GM23338 (cell line): ENCODE measurements at regions not wholly inside any gene's neighbourhood (a gene's known extent, or its start where the extent isn't known, plus 50 kb on each side); places are given as distances from the start of the nearest gene placed in this dataset.

Experiments
- ATAC-seq: fragments of 200-7000 bp; cut with Tn5 transposase; 3 replicates; pipeline ENCODE4 v1.9.1; 2020
- DNase-seq: peaks from one replicate; pipeline ENCODE4 v3.0.0-alpha.2; 2015; ENCODE audit warnings: low spot score
- H2AFZ ChIP-seq: fragments of 200-600 bp; sonication (generic); 2 replicates; pipeline ENCODE4 v1.8.0; 2016; ENCODE audit warnings: antibody characterized with exemption, mild to moderate bottlenecking, moderate library complexity
- H3F3A ChIP-seq: fragments of 200-600 bp; sonication (generic); replicated peaks from 2 replicates; pipeline ENCODE4 v1.8.0; 2017; ENCODE audit warnings: antibody characterized with exemption, mixed run types, low read depth
- H3K27ac ChIP-seq: fragments of 200-600 bp; sonication (generic); 2 replicates; pipeline ENCODE4 v1.6.1; 2016; ENCODE audit warnings: low read depth
- H3K27me3 ChIP-seq: fragments of 200-600 bp; sonication (generic); 2 replicates; pipeline ENCODE4 v1.8.0; 2016; ENCODE audit warnings: mild to moderate bottlenecking, mixed run types, moderate library complexity; ENCODE audit not compliant: insufficient read depth
- H3K36me3 ChIP-seq: fragments of 200-600 bp; sonication (generic); 2 replicates; pipeline ENCODE4 v1.8.0; 2016; ENCODE audit warnings: mild to moderate bottlenecking; ENCODE audit not compliant: insufficient read depth
- H3K4me1 ChIP-seq: fragments of 200-600 bp; sonication (generic); 2 replicates; pipeline ENCODE4 v1.8.0; 2016; ENCODE audit warnings: mild to moderate bottlenecking, moderate library complexity; ENCODE audit not compliant: insufficient read depth
- H3K4me2 ChIP-seq: fragments of 200-600 bp; sonication (generic); 2 replicates; pipeline ENCODE4 v1.7.1; 2017; ENCODE audit warnings: mixed run types
- H3K4me3 ChIP-seq: fragments of 200-600 bp; sonication (generic); 2 replicates; pipeline ENCODE4 v1.6.1; 2016; ENCODE audit warnings: mixed run types
- H3K79me2 ChIP-seq: fragments of 200-600 bp; sonication (generic); replicated peaks from 2 replicates; pipeline ENCODE4 v1.8.0; 2017; ENCODE audit warnings: mild to moderate bottlenecking; ENCODE audit not compliant: insufficient read depth
- H3K9me2 ChIP-seq: fragments of 200-600 bp; sonication (generic); 2 replicates; pipeline ENCODE4 v1.8.0; 2017; ENCODE audit not compliant: insufficient read depth
- H4K20me1 ChIP-seq: fragments of 200-600 bp; sonication (generic); replicated peaks from 2 replicates; pipeline ENCODE4 v1.8.0; 2017; ENCODE audit warnings: mild to moderate bottlenecking; ENCODE audit not compliant: insufficient read depth
- H3K27ac Mint-ChIP-seq: 2 replicates; pipeline ENCODE4 v1.8.0; 2020; ENCODE audit warnings: inconsistent platforms, mild to moderate bottlenecking, moderate library complexity, mixed read lengths
- H3K27me3 Mint-ChIP-seq: 3 replicates; pipeline ENCODE4 v1.8.0; 2022; ENCODE audit warnings: low read depth, mild to moderate bottlenecking, moderate library complexity, mixed read lengths, inconsistent platforms; ENCODE audit not compliant: insufficient read depth, poor library complexity
- H3K36me3 Mint-ChIP-seq: 3 replicates; pipeline ENCODE4 v1.8.0; 2021; ENCODE audit warnings: low read depth, mild to moderate bottlenecking, inconsistent platforms, moderate library complexity, mixed read lengths
- H3K4me1 Mint-ChIP-seq: 3 replicates; pipeline ENCODE4 v1.8.0; 2020; ENCODE audit warnings: mild to moderate bottlenecking, inconsistent platforms, mixed read lengths
- H3K4me3 Mint-ChIP-seq: 3 replicates; pipeline ENCODE4 v1.8.0; 2021; ENCODE audit warnings: moderate library complexity, mild to moderate bottlenecking, inconsistent platforms, mixed read lengths
- H3K9me3 Mint-ChIP-seq: 3 replicates; pipeline ENCODE4 v1.8.0; 2020; ENCODE audit warnings: moderate library complexity, mild to moderate bottlenecking, inconsistent platforms, mixed read lengths
- CREB1 ChIP-seq: fragments of 250-450 bp; sonication (Bioruptor Pico); IDR thresholded peaks from 2 replicates; pipeline ENCODE4 v1.5.0; 2020; ENCODE audit warnings: low read depth, mild to moderate bottlenecking, moderate library complexity
- EZH2 ChIP-seq: fragments of 200-600 bp; sonication (generic); IDR thresholded peaks from one replicate; pipeline ENCODE4 v1.8.0; 2017; ENCODE audit warnings: antibody characterized with exemption, mild to moderate bottlenecking, low read depth; ENCODE audit not compliant: unreplicated experiment
- JUNB ChIP-seq: IDR thresholded peaks from one replicate; pipeline ENCODE4 v1.6.1; 2016; ENCODE audit warnings: antibody characterized with exemption; ENCODE audit not compliant: unreplicated experiment
- NANOG ChIP-seq: IDR thresholded peaks from 2 replicates; pipeline ENCODE4 v1.6.1; 2016; ENCODE audit warnings: antibody characterized with exemption, borderline replicate concordance
- POLR2AphosphoS5 ChIP-seq: IDR thresholded peaks from 2 replicates; pipeline ENCODE4 v1.6.1; 2016; ENCODE audit warnings: antibody characterized with exemption, low read depth
- ZNF114 ChIP-seq: fragments of 250-450 bp; sonication (Bioruptor Pico); IDR thresholded peaks from 2 replicates; pipeline ENCODE4 v1.5.0; 2020; ENCODE audit warnings: mild to moderate bottlenecking, moderate library complexity
- ZNF331 ChIP-seq: fragments of 250-450 bp; sonication (Bioruptor Pico); IDR thresholded peaks from 2 replicates; pipeline ENCODE4 v1.5.0; 2020; ENCODE audit warnings: low read depth, mild to moderate bottlenecking, moderate library complexity
- TF ChIP-seq, protein P1 (sequence below): IDR thresholded peaks from one replicate; pipeline ENCODE4 v1.6.1; 2018; ENCODE audit warnings: antibody characterized with exemption; ENCODE audit not compliant: unreplicated experiment
- TF ChIP-seq, protein P2 (sequence below), 2 experiments: fragments of 200-600 bp in 1 of 2; sonication (generic) in 1 of 2; conservative IDR thresholded peaks; 2 replicates each; pipeline versions ENCODE4 v1.5.1 to v1.6.1; 2016 to 2017; ENCODE audit warnings: antibody characterized with exemption in 2 of 2, low read depth in 2 of 2, mild to moderate bottlenecking in 2 of 2, moderate library complexity in 1 of 2
- TF ChIP-seq, protein P3 (sequence below): fragments of 250-450 bp; sonication (Bioruptor Pico); IDR thresholded peaks from 2 replicates; pipeline ENCODE4 v1.5.0; 2020; ENCODE audit warnings: mild to moderate bottlenecking, moderate library complexity
- TF ChIP-seq, protein P4 (sequence below): IDR thresholded peaks from 2 replicates; pipeline ENCODE4 v1.6.1; 2016; ENCODE audit warnings: antibody characterized with exemption

DNA sequence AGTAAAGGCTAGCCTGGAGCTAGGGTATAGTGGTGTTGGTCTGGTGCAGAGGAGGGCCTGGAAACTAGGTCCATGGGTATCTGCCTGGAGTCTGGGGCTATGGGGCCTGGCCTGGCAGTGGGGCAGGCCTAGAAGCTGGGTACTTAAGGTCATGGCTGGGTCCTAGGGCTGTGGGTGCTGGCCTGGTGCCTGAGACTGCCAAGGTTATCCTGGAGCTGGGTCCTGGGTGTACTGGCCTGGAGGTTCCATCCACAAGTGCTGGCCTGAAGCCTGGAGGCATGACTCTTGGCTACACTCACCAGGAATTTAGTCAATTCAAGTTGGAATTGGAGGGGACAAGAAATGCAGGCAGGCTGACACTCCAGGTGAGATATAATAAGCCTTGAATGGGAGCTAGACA, 108.4 kb upstream of the ZCCHC13 start (continued):
- TF ChIP-seq, protein P1, sequence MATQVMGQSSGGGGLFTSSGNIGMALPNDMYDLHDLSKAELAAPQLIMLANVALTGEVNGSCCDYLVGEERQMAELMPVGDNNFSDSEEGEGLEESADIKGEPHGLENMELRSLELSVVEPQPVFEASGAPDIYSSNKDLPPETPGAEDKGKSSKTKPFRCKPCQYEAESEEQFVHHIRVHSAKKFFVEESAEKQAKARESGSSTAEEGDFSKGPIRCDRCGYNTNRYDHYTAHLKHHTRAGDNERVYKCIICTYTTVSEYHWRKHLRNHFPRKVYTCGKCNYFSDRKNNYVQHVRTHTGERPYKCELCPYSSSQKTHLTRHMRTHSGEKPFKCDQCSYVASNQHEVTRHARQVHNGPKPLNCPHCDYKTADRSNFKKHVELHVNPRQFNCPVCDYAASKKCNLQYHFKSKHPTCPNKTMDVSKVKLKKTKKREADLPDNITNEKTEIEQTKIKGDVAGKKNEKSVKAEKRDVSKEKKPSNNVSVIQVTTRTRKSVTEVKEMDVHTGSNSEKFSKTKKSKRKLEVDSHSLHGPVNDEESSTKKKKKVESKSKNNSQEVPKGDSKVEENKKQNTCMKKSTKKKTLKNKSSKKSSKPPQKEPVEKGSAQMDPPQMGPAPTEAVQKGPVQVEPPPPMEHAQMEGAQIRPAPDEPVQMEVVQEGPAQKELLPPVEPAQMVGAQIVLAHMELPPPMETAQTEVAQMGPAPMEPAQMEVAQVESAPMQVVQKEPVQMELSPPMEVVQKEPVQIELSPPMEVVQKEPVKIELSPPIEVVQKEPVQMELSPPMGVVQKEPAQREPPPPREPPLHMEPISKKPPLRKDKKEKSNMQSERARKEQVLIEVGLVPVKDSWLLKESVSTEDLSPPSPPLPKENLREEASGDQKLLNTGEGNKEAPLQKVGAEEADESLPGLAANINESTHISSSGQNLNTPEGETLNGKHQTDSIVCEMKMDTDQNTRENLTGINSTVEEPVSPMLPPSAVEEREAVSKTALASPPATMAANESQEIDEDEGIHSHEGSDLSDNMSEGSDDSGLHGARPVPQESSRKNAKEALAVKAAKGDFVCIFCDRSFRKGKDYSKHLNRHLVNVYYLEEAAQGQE, result no peak
- TF ChIP-seq POLR2AphosphoS5 (no peak), EZH2 (no peak), NANOG (no peak), CREB1 (no peak), ZNF114 (CRISPR knock-in tag) (no peak)
- TF ChIP-seq, protein P2, sequence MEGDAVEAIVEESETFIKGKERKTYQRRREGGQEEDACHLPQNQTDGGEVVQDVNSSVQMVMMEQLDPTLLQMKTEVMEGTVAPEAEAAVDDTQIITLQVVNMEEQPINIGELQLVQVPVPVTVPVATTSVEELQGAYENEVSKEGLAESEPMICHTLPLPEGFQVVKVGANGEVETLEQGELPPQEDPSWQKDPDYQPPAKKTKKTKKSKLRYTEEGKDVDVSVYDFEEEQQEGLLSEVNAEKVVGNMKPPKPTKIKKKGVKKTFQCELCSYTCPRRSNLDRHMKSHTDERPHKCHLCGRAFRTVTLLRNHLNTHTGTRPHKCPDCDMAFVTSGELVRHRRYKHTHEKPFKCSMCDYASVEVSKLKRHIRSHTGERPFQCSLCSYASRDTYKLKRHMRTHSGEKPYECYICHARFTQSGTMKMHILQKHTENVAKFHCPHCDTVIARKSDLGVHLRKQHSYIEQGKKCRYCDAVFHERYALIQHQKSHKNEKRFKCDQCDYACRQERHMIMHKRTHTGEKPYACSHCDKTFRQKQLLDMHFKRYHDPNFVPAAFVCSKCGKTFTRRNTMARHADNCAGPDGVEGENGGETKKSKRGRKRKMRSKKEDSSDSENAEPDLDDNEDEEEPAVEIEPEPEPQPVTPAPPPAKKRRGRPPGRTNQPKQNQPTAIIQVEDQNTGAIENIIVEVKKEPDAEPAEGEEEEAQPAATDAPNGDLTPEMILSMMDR (conservative IDR thresholded peaks at IDR 0.05; ENCODE audit: low read depth in 2 of 2), result no peak

DNA sequence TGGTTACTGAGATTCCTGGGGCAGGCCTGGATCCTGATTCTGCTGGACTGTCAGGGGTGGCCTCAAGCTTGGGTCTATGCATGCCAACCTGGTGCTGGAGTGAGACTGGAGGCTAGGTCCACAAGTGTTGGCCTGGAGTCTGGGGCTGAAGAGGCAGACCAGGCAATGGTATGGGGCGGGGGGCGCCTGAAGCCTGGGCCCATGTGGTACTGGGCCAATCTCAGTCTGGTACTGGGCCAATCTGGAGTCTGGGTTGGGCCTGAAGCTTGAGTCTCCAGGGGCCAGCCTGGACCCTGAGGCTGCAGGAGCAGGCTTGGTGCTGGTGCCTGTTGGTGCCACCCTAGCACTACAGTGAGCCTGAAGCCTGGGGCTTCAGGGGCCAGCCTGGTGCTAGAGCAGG, 108.9 kb upstream of the ZCCHC13 start:
- no peaks in the 10 kb centered on the region for H4K20me1 ChIP-seq
- DNase-seq (no peak), ATAC-seq (no peak)
- no peak overlapping the region for H3K4me3 Mint-ChIP-seq
- H3K9me2 ChIP-seq, result no peaks in the 10 kb centered on the region
- peaks cover 10% of the 10 kb centered on the region for H3K4me1 ChIP-seq
- no peaks in the 10 kb centered on the region for H3F3A ChIP-seq
- TF ChIP-seq JUNB, result no peak
- no peak for TF ChIP-seq CREB1
- TF ChIP-seq, protein P3, sequence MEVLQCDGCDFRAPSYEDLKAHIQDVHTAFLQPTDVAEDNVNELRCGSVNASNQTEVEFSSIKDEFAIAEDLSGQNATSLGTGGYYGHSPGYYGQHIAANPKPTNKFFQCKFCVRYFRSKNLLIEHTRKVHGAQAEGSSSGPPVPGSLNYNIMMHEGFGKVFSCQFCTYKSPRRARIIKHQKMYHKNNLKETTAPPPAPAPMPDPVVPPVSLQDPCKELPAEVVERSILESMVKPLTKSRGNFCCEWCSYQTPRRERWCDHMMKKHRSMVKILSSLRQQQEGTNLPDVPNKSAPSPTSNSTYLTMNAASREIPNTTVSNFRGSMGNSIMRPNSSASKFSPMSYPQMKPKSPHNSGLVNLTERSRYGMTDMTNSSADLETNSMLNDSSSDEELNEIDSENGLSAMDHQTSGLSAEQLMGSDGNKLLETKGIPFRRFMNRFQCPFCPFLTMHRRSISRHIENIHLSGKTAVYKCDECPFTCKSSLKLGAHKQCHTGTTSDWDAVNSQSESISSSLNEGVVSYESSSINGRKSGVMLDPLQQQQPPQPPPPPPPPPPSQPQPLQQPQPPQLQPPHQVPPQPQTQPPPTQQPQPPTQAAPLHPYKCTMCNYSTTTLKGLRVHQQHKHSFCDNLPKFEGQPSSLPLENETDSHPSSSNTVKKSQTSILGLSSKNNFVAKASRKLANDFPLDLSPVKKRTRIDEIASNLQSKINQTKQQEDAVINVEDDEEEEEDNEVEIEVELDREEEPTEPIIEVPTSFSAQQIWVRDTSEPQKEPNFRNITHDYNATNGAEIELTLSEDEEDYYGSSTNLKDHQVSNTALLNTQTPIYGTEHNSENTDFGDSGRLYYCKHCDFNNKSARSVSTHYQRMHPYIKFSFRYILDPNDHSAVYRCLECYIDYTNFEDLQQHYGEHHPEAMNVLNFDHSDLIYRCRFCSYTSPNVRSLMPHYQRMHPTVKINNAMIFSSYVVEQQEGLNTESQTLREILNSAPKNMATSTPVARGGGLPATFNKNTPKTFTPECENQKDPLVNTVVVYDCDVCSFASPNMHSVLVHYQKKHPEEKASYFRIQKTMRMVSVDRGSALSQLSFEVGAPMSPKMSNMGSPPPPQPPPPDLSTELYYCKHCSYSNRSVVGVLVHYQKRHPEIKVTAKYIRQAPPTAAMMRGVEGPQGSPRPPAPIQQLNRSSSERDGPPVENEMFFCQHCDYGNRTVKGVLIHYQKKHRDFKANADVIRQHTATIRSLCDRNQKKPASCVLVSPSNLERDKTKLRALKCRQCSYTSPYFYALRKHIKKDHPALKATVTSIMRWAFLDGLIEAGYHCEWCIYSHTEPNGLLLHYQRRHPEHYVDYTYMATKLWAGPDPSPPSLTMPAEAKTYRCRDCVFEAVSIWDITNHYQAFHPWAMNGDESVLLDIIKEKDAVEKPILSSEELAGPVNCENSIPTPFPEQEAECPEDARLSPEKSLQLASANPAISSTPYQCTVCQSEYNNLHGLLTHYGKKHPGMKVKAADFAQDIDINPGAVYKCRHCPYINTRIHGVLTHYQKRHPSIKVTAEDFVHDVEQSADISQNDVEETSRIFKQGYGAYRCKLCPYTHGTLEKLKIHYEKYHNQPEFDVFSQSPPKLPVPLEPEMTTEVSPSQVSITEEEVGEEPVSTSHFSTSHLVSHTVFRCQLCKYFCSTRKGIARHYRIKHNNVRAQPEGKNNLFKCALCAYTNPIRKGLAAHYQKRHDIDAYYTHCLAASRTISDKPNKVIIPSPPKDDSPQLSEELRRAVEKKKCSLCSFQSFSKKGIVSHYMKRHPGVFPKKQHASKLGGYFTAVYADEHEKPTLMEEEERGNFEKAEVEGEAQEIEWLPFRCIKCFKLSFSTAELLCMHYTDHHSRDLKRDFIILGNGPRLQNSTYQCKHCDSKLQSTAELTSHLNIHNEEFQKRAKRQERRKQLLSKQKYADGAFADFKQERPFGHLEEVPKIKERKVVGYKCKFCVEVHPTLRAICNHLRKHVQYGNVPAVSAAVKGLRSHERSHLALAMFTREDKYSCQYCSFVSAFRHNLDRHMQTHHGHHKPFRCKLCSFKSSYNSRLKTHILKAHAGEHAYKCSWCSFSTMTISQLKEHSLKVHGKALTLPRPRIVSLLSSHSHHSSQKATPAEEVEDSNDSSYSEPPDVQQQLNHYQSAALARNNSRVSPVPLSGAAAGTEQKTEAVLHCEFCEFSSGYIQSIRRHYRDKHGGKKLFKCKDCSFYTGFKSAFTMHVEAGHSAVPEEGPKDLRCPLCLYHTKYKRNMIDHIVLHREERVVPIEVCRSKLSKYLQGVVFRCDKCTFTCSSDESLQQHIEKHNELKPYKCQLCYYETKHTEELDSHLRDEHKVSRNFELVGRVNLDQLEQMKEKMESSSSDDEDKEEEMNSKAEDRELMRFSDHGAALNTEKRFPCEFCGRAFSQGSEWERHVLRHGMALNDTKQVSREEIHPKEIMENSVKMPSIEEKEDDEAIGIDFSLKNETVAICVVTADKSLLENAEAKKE (CRISPR knock-in tag), result no peak
- no peak for TF ChIP-seq NANOG
- no peak for TF ChIP-seq ZNF114 (CRISPR knock-in tag)
- TF ChIP-seq EZH2, result no peak
- TF ChIP-seq, protein P4, sequence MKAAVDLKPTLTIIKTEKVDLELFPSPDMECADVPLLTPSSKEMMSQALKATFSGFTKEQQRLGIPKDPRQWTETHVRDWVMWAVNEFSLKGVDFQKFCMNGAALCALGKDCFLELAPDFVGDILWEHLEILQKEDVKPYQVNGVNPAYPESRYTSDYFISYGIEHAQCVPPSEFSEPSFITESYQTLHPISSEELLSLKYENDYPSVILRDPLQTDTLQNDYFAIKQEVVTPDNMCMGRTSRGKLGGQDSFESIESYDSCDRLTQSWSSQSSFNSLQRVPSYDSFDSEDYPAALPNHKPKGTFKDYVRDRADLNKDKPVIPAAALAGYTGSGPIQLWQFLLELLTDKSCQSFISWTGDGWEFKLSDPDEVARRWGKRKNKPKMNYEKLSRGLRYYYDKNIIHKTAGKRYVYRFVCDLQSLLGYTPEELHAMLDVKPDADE, result no peak
- TF ChIP-seq ZNF331 (CRISPR knock-in tag), result no peak
- H3K4me1 Mint-ChIP-seq, result peaks cover 12% of the 10 kb centered on the region
- H3K4me2 ChIP-seq, result no peak overlapping the region
- no peak overlapping the region for H2AFZ ChIP-seq
- H3K27me3 Mint-ChIP-seq, result no peaks in the 10 kb centered on the region
- no peaks in the 10 kb centered on the region for H3K27me3 ChIP-seq
- no peaks in the 10 kb centered on the region for H3K36me3 ChIP-seq
- no peaks in the 10 kb centered on the region for H3K79me2 ChIP-seq
- H3K27ac ChIP-seq, result no peak overlapping the region
- H3K36me3 Mint-ChIP-seq, result peaks cover 23% of the 10 kb centered on the region; the same call in 2 of the 3 replicates
- no peak overlapping the region for H3K27ac Mint-ChIP-seq
- no peak overlapping the region for H3K4me3 ChIP-seq
- peaks cover 11% of the 10 kb centered on the region; the same call in 2 of the 3 replicates for H3K9me3 Mint-ChIP-seq
